GM12878 (cell line): ENCODE measurements at regions not wholly inside any gene's neighbourhood (a gene's known extent, or its start where the extent isn't known, plus 50 kb on each side); places are given as distances from the start of the nearest gene placed in this dataset.

Experiments
- ATAC-seq: fragments of 200-7000 bp; cut with Tn5 transposase; 3 replicates; pipeline ENCODE4 v1.9.1; 2020; ENCODE audit warnings: mild to moderate bottlenecking, moderate library complexity
- BruUV-seq: library from RNA; stranded (reverse); fragments of 400-500 nt; replicated peaks from 2 replicates; lab custom pipeline; 2021; lab: Mats Ljungman, UMichigan
- CTCF ChIA-PET: fragments of 300-600 bp; sonication (Branson Sonifier 250); formaldehyde crosslinking; extraction: SDS; loops from one replicate; lab custom pipeline; 2021; ENCODE audit warnings: inconsistent platforms; lab: Yijun Ruan, JAX
- POLR2A ChIA-PET: fragments of 350-600 bp; formaldehyde crosslinking; extraction: SDS; loops from one replicate; lab custom pipeline; 2021; ENCODE audit warnings: inconsistent platforms; lab: Charles Lee
- RAD21 ChIA-PET: fragments of 300-600 bp; sonication (Branson Sonifier 250); formaldehyde crosslinking; loops from one replicate; lab custom pipeline; 2023; ENCODE audit warnings: antibody characterized with exemption; ENCODE audit not compliant: unreplicated experiment; lab: Charles Lee
- SMC1A ChIA-PET: fragments of 300-600 bp; sonication (Branson Sonifier 250); formaldehyde crosslinking; loops from one replicate; lab custom pipeline; 2023; ENCODE audit not compliant: unreplicated experiment, uncharacterized antibody; lab: Charles Lee
- DNase-seq: peaks from one replicate; pipeline ENCODE4 v3.0.0-alpha.2; 2011; ENCODE audit warnings: low read depth, low spot score
- FAIRE-seq: peaks from 3 replicates; lab custom pipeline; 2011; peaks lifted over from hg19 to GRCh38; lab: Jason Lieb, UNC
- H2AFZ ChIP-seq: 2 replicates; pipeline ENCODE4 v1.6.0; 2011; ENCODE audit warnings: low read depth, low read length, control low read depth; ENCODE audit not compliant: control insufficient read depth
- H3K27ac ChIP-seq: 2 replicates; pipeline ENCODE4 v1.5.1; 2011; ENCODE audit warnings: control low read depth; ENCODE audit not compliant: control insufficient read depth, insufficient read depth
- H3K27me3 ChIP-seq, 2 experiments: replicated peaks in 1 of 2; 2 replicates each; pipeline versions ENCODE4 v1.6.0 to v1.6.1; 2011; ENCODE audit warnings: low read length in 1 of 2; ENCODE audit not compliant: control insufficient read depth in 2 of 2, insufficient read depth in 2 of 2
- H3K36me3 ChIP-seq, 2 experiments: 2 replicates each; pipeline ENCODE4 v1.5.1; 2011; ENCODE audit warnings: low read length in 1 of 2; ENCODE audit not compliant: control insufficient read depth in 2 of 2, insufficient read depth in 2 of 2
- H3K4me1 ChIP-seq: 2 replicates; pipeline ENCODE4 v1.6.1; 2011; ENCODE audit warnings: mild to moderate bottlenecking, low read length, moderate library complexity, mixed read lengths; ENCODE audit not compliant: control insufficient read depth, insufficient read depth
- H3K4me2 ChIP-seq: 2 replicates; pipeline ENCODE4 v1.6.0; 2011; ENCODE audit warnings: control low read depth; ENCODE audit not compliant: control insufficient read depth, insufficient read depth
- H3K4me3 ChIP-seq: fragments of 200-600 bp; sonication (generic); 2 replicates; pipeline ENCODE4 v1.5.1; 2016
- H3K79me2 ChIP-seq: 2 replicates; pipeline ENCODE4 v1.6.0; 2011; ENCODE audit warnings: low read length; ENCODE audit not compliant: control insufficient read depth, insufficient read depth
- H3K9ac ChIP-seq: 2 replicates; pipeline ENCODE4 v1.8.0; 2011; ENCODE audit warnings: low read length, control low read depth, mixed read lengths; ENCODE audit not compliant: control insufficient read depth, insufficient read depth
- H3K9me3 ChIP-seq: replicated peaks from 3 replicates; pipeline ENCODE4 v1.5.1; 2011; ENCODE audit warnings: mild to moderate bottlenecking, low read length; ENCODE audit not compliant: control insufficient read depth, insufficient read depth
- H4K20me1 ChIP-seq: 2 replicates; pipeline ENCODE4 v1.6.0; 2011; ENCODE audit not compliant: control insufficient read depth, insufficient read depth
- ASH2L ChIP-seq: fragments of 300-600, 200-600 bp; sonication (generic); IDR thresholded peaks from 2 replicates; pipeline ENCODE4 v1.6.1; 2017; ENCODE audit warnings: low read depth, mild to moderate bottlenecking, borderline replicate concordance
- E2F8 ChIP-seq: fragments of 450-650 bp; IDR thresholded peaks from 2 replicates; pipeline ENCODE4 v1.6.1; 2018; ENCODE audit warnings: mild to moderate bottlenecking, low read depth, moderate library complexity; ENCODE audit not compliant: partially characterized antibody
- PAX8 ChIP-seq: fragments of 450-650 bp; IDR thresholded peaks from 2 replicates; pipeline ENCODE4 v1.6.1; 2017; ENCODE audit warnings: mild to moderate bottlenecking, moderate library complexity
- RBBP5 ChIP-seq: fragments of 200-600 bp; sonication (generic); conservative IDR thresholded peaks from 2 replicates; pipeline ENCODE4 v1.6.1; 2016
- RFX5 ChIP-seq: IDR thresholded peaks from 2 replicates; pipeline ENCODE4 v1.6.1; 2011; ENCODE audit warnings: low read depth, low read length, improper control_type of control experiment
- WGBS: methylation state at CpG from one replicate; pipeline ENCODE4 v1.1.6; 2016; ENCODE audit warnings: low lambda C conversion rate; ENCODE audit not compliant: insufficient replicate concordance, insufficient coverage; ENCODE audit errors: missing lambda C conversion rate; 5-methylcytosine and 5-hydroxymethylcytosine counted together
- in situ Hi-C: fragments of 300-500 bp; cut with MboI; formaldehyde crosslinking; loops from 9 replicates; pipeline ENCODE4 v1.14.3; 2018; ENCODE audit warnings: mixed read lengths
- intact Hi-C: fragments of 100-400 bp; cut with micrococcal nuclease; formaldehyde crosslinking; loops from one replicate; pipeline ENCODE4 v1.14.2; 2022; ENCODE audit not compliant: unreplicated experiment
- TF ChIP-seq, protein P1 (sequence below): fragments of 450-650 bp; IDR thresholded peaks from 2 replicates; pipeline ENCODE4 v1.6.1; 2016; ENCODE audit warnings: mild to moderate bottlenecking

DNA sequence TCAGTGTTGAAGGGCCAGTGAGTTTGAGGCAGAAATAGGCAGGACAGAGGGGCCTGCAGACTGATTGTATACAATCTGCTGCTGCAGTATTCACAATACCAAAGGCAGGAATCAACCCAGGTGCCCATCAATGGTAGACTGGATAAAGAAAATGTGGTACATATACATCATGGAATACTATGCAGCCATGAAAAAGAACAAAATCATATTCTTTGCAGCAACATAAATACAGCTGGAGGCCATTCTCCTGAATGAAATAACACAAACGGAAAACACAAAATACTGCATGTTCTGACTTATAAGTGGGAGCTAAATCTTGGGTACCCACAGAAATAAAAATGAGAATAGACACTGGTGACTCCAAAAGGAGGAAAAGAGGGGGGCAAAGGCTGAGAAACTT lies 485.1 kb downstream of the XYLT1 start:
- Histone ChIP-seq H3K9ac (no peak overlapping the region), H3K27ac (no peak overlapping the region), H3K79me2 (no peaks in the 10 kb centered on the region), H3K4me2 (no peak overlapping the region), H3K36me3 (no peaks in the 10 kb centered on the region), H3K27me3 (no peaks in the 10 kb centered on the region), H2AFZ (no peak overlapping the region), H3K9me3 (no peaks in the 10 kb centered on the region), H4K20me1 (no peaks in the 10 kb centered on the region), H3K4me1 (peaks cover 10% of the 10 kb centered on the region), H3K4me3 (no peak overlapping the region)
- in situ Hi-C loops (no loop called here), intact Hi-C loops (no loop called here)
- WGBS, result 0% methylated on average over 1 of the region's 1 CpG
- ChIA-PET RAD21 (interaction anchor here (0.6 to 1.1 kb wide), 2 partner anchors 9 to 548 kb away, joined by 3 to 4 read pairs; no protein-coding TSS in a partner anchor), CTCF (interaction anchor here (1.0 to 1.4 kb wide), 2 partner anchors 9 to 84 kb away, joined by 3 read pairs; no protein-coding TSS in a partner anchor), SMC1A (interaction anchor here (0.6 to 2.1 kb wide), 7 partner anchors 9 to 245 kb away, joined by 3 to 6 read pairs (median 3); no protein-coding TSS in a partner anchor), POLR2A (no interaction called here)
- ATAC-seq (no peak), DNase-seq (no peak), FAIRE-seq (no peak)
- BruUV-seq, result no TSS peak
- TF ChIP-seq, protein P1, sequence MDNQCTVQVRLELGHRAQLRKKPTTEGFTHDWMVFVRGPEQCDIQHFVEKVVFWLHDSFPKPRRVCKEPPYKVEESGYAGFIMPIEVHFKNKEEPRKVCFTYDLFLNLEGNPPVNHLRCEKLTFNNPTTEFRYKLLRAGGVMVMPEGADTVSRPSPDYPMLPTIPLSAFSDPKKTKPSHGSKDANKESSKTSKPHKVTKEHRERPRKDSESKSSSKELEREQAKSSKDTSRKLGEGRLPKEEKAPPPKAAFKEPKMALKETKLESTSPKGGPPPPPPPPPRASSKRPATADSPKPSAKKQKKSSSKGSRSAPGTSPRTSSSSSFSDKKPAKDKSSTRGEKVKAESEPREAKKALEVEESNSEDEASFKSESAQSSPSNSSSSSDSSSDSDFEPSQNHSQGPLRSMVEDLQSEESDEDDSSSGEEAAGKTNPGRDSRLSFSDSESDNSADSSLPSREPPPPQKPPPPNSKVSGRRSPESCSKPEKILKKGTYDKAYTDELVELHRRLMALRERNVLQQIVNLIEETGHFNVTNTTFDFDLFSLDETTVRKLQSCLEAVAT, result no peak
- TF ChIP-seq RBBP5, result no peak
- no peak for TF ChIP-seq RFX5
- TF ChIP-seq PAX8, result no peak
- no peak for TF ChIP-seq ASH2L
- no peak for TF ChIP-seq E2F8
